HepG2 (cell line): ENCODE measurements at regions not wholly inside any gene's neighbourhood (a gene's known extent, or its start where the extent isn't known, plus 50 kb on each side); places are given as distances from the start of the nearest gene placed in this dataset.

Experiments used
- ATAC-seq: fragments of 200-7000 bp; cut with Tn5 transposase; 3 replicates; pipeline ENCODE4 v1.9.1; 2020; ENCODE audit warnings: mild to moderate bottlenecking, moderate library complexity
- BruUV-seq: library from RNA; stranded (reverse); fragments of 400-500 nt; replicated peaks from 2 replicates; lab custom pipeline; 2021; lab: Mats Ljungman, UMichigan
- CTCF ChIA-PET: fragments of 300-600 bp; formaldehyde crosslinking; extraction: SDS; loops from one replicate; lab custom pipeline; 2021; ENCODE audit warnings: low total read pairs, inconsistent platforms, low intra/inter-chr PET ratio; lab: Yijun Ruan, JAX
- POLR2A ChIA-PET: fragments of 350-600 bp; sonication (Branson Sonifier 250); formaldehyde crosslinking; loops from one replicate; lab custom pipeline; 2020; ENCODE audit warnings: antibody characterized with exemption, inconsistent platforms; lab: Yijun Ruan, JAX
- DNase-seq: peaks from one replicate; pipeline ENCODE4 v3.0.0-alpha.2; 2015; ENCODE audit warnings: low spot score
- FAIRE-seq: peaks from 3 replicates; lab custom pipeline; 2011; peaks lifted over from hg19 to GRCh38; lab: Jason Lieb, UNC
- H2AFZ ChIP-seq: one replicate; pipeline ENCODE4 v1.6.1; 2011; ENCODE audit warnings: low read length, inconsistent platforms
- H3K27ac ChIP-seq: fragments of 300-600 bp; 3 replicates; pipeline ENCODE4 v1.8.0; 2011; ENCODE audit warnings: mixed run types, mild to moderate bottlenecking, mixed read lengths, low read length, inconsistent platforms; ENCODE audit not compliant: insufficient read depth; ENCODE audit errors: extremely low read length
- H3K27me3 ChIP-seq, 2 experiments: fragments of 200-600 bp in 1 of 2; 2 replicates in 1 of 2; 3 replicates in 1 of 2; pipeline versions ENCODE4 v1.6.0 to v1.8.0; 2011; ENCODE audit warnings: low read length in 2 of 2, mild to moderate bottlenecking in 2 of 2, moderate library complexity in 2 of 2, inconsistent platforms in 1 of 2; ENCODE audit not compliant: insufficient read depth in 2 of 2, control insufficient read depth in 1 of 2
- H3K36me3 ChIP-seq, 2 experiments: fragments of 200-600 bp in 1 of 2; replicated peaks in 1 of 2; 2 replicates in 1 of 2; 3 replicates in 1 of 2; pipeline versions ENCODE4 v1.5.1 to v1.8.0; 2011; ENCODE audit warnings: low read length in 2 of 2, inconsistent platforms in 1 of 2; ENCODE audit not compliant: insufficient read depth in 2 of 2, control insufficient read depth in 1 of 2
- H3K4me1 ChIP-seq: 2 replicates; pipeline ENCODE4 v1.5.1; 2012; ENCODE audit warnings: low read length, inconsistent platforms; ENCODE audit not compliant: insufficient read depth
- H3K4me2 ChIP-seq: 2 replicates; pipeline ENCODE4 v1.6.0; 2011; ENCODE audit warnings: low read depth, low read length, inconsistent platforms
- H3K4me3 ChIP-seq, 3 experiments: fragments of 200-600 bp in 1 of 3; sonication (generic), shearing (Covaris generic) in 1 of 3; replicated peaks in 1 of 3; 2 replicates each; pipeline ENCODE4 v1.5.1; 2011 to 2016; ENCODE audit warnings: low read length in 3 of 3, inconsistent platforms in 2 of 3, low read depth in 2 of 3, mild to moderate bottlenecking in 2 of 3, control low read depth in 1 of 3, mixed read lengths in 1 of 3; ENCODE audit not compliant: insufficient read depth in 1 of 3
- H3K79me2 ChIP-seq: one replicate; pipeline ENCODE4 v1.6.1; 2011; ENCODE audit warnings: low read length, inconsistent platforms; ENCODE audit not compliant: insufficient read depth
- H3K9ac ChIP-seq: 2 replicates; pipeline ENCODE4 v1.6.0; 2011; ENCODE audit warnings: mild to moderate bottlenecking, low read depth, low read length, inconsistent platforms; ENCODE audit not compliant: insufficient read depth
- H3K9me3 ChIP-seq: 2 replicates; pipeline ENCODE4 v1.5.1; 2012; ENCODE audit warnings: mild to moderate bottlenecking, low read length
- H4K20me1 ChIP-seq: 2 replicates; pipeline ENCODE4 v1.6.0; 2011; ENCODE audit warnings: inconsistent platforms, mild to moderate bottlenecking, low read length, moderate library complexity; ENCODE audit not compliant: insufficient read depth
- FOXM1 ChIP-seq: sonication (generic); formaldehyde crosslinking; IDR thresholded peaks from 2 replicates; pipeline ENCODE4 v1.5.0; 2020; ENCODE audit warnings: missing genetic modification reagents
- HOXA9 ChIP-seq: sonication (generic); formaldehyde crosslinking; IDR thresholded peaks from 2 replicates; pipeline ENCODE4 v1.8.1; 2022; ENCODE audit warnings: missing genetic modification reagents, mild to moderate bottlenecking, moderate library complexity, borderline replicate concordance
- MLLT10 ChIP-seq: sonication (generic); formaldehyde crosslinking; IDR thresholded peaks from 2 replicates; pipeline ENCODE4 v1.4.0; 2020; ENCODE audit warnings: missing genetic modification reagents
- NONO ChIP-seq, 2 experiments: fragments of 450-650 bp in 1 of 2; sonication (generic) in 1 of 2; formaldehyde crosslinking in 1 of 2; IDR thresholded peaks in 1 of 2; conservative IDR thresholded peaks in 1 of 2; 2 replicates each; pipeline versions ENCODE4 v1.6.1 to v1.8.0; 2017 to 2022; ENCODE audit warnings: mild to moderate bottlenecking in 1 of 2, missing genetic modification reagents in 1 of 2, moderate library complexity in 1 of 2
- RAD21 ChIP-seq: fragments of 450-650 bp; formaldehyde crosslinking; IDR thresholded peaks from 2 replicates; pipeline ENCODE4 v1.5.0; 2020; ENCODE audit warnings: mild to moderate bottlenecking
- SMAD1 ChIP-seq: sonication (generic); formaldehyde crosslinking; IDR thresholded peaks from 2 replicates; pipeline ENCODE4 v1.4.0; 2020; ENCODE audit warnings: missing genetic modification reagents, low read depth, mild to moderate bottlenecking, borderline replicate concordance
- SRF ChIP-seq: IDR thresholded peaks from 2 replicates; pipeline ENCODE4 v1.6.1; 2011; ENCODE audit warnings: mild to moderate bottlenecking, low read depth, low read length, moderate library complexity
- TOE1 ChIP-seq: sonication (generic); formaldehyde crosslinking; IDR thresholded peaks from 2 replicates; pipeline ENCODE4 v1.4.0; 2020; ENCODE audit warnings: mild to moderate bottlenecking, missing genetic modification reagents
- ZBTB7B ChIP-seq: sonication (generic); formaldehyde crosslinking; IDR thresholded peaks from 2 replicates; pipeline ENCODE4 v1.4.0; 2020; ENCODE audit warnings: missing genetic modification reagents
- ZNF224 ChIP-seq: sonication (generic); formaldehyde crosslinking; IDR thresholded peaks from 2 replicates; pipeline ENCODE4 v1.5.0; 2020; ENCODE audit warnings: mild to moderate bottlenecking, missing genetic modification reagents
- WGBS: methylation state at CpG from one replicate; pipeline ENCODE4 v1.1.6; 2017; ENCODE audit warnings: low lambda C conversion rate; 5-methylcytosine and 5-hydroxymethylcytosine counted together
- in situ Hi-C: cut with HindIII; loops from 2 replicates; pipeline ENCODE4 v1.10.0; 2017; ENCODE audit warnings: low pct_unique_long_range_greater_than_20kb; ENCODE audit not compliant: extremely low pct_ligation_motif_present
- intact Hi-C: fragments of 100-400 bp; cut with micrococcal nuclease; formaldehyde crosslinking; loops from one replicate; pipeline ENCODE4 v1.10.0; 2022; ENCODE audit not compliant: unreplicated experiment
- TF ChIP-seq, protein P1 (sequence below), 2 experiments: fragments of 450-650 bp in 1 of 2; sonication (generic) in 1 of 2; formaldehyde crosslinking in 1 of 2; IDR thresholded peaks; 2 replicates each; pipeline versions ENCODE4 v1.6.1 to v1.8.0; 2016 to 2022; ENCODE audit warnings: antibody characterized with exemption in 1 of 2, mild to moderate bottlenecking in 1 of 2, missing genetic modification reagents in 1 of 2
- TF ChIP-seq, protein P2 (sequence below): sonication (generic); formaldehyde crosslinking; IDR thresholded peaks from 2 replicates; pipeline ENCODE4 v1.4.0; 2020; ENCODE audit warnings: missing genetic modification reagents, borderline replicate concordance

DNA sequence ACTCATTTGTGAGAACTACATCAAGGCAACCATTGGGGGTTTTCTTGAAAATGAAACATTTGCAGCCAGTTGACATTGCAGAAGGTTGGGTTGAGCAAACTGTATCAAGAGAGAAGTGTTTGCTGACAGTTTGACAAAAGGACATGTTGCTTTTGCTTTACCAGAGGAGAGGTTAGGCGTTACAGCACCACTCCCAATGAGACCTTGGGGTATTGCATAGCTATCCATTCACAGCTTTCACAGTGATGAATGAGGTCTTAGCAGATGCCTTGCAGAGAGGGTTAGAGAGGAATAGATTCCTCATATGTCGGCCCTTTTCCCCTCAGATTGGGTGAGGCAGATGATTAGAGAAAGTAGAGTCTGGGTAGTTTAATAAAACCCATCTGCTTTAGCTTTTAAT, 988.9 kb upstream of the FLRT2 start:
- Histone ChIP-seq H3K27ac (no peak overlapping the region), H3K79me2 (no peaks in the 10 kb centered on the region), H3K9ac (no peak overlapping the region), H3K4me2 (no peak overlapping the region), H3K4me3 (no peak overlapping the region), H3K9me3 (peaks cover 62% of the 10 kb centered on the region), H4K20me1 (no peaks in the 10 kb centered on the region), H2AFZ (no peak overlapping the region), H3K36me3 (no peaks in the 10 kb centered on the region), H3K27me3 (no peaks in the 10 kb centered on the region), H3K4me1 (no peaks in the 10 kb centered on the region)
- ChIA-PET CTCF (no interaction called here), POLR2A (no interaction called here)
- no peak for FAIRE-seq
- 0% methylated on average over 2 of the region's 2 CpGs for WGBS
- ATAC-seq = no peak
- no peak for DNase-seq
- BruUV-seq = no TSS peak
- intact Hi-C loops = no loop called here
- in situ Hi-C loops = no loop called here
- TF ChIP-seq HOXA9 (CRISPR knock-in tag) = no peak
- TF ChIP-seq MLLT10 (CRISPR knock-in tag) = no peak
- TF ChIP-seq TOE1 (CRISPR knock-in tag) = no peak
- TF ChIP-seq, protein P1, sequence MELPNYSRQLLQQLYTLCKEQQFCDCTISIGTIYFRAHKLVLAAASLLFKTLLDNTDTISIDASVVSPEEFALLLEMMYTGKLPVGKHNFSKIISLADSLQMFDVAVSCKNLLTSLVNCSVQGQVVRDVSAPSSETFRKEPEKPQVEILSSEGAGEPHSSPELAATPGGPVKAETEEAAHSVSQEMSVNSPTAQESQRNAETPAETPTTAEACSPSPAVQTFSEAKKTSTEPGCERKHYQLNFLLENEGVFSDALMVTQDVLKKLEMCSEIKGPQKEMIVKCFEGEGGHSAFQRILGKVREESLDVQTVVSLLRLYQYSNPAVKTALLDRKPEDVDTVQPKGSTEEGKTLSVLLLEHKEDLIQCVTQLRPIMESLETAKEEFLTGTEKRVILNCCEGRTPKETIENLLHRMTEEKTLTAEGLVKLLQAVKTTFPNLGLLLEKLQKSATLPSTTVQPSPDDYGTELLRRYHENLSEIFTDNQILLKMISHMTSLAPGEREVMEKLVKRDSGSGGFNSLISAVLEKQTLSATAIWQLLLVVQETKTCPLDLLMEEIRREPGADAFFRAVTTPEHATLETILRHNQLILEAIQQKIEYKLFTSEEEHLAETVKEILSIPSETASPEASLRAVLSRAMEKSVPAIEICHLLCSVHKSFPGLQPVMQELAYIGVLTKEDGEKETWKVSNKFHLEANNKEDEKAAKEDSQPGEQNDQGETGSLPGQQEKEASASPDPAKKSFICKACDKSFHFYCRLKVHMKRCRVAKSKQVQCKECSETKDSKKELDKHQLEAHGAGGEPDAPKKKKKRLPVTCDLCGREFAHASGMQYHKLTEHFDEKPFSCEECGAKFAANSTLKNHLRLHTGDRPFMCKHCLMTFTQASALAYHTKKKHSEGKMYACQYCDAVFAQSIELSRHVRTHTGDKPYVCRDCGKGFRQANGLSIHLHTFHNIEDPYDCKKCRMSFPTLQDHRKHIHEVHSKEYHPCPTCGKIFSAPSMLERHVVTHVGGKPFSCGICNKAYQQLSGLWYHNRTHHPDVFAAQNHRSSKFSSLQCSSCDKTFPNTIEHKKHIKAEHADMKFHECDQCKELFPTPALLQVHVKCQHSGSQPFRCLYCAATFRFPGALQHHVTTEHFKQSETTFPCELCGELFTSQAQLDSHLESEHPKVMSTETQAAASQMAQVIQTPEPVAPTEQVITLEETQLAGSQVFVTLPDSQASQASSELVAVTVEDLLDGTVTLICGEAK (IDR thresholded peaks at IDR 0.05) = no peak
- TF ChIP-seq, protein P1 (CRISPR knock-in tag; IDR thresholded peaks at IDR 0.05) = no peak
- TF ChIP-seq, protein P2, sequence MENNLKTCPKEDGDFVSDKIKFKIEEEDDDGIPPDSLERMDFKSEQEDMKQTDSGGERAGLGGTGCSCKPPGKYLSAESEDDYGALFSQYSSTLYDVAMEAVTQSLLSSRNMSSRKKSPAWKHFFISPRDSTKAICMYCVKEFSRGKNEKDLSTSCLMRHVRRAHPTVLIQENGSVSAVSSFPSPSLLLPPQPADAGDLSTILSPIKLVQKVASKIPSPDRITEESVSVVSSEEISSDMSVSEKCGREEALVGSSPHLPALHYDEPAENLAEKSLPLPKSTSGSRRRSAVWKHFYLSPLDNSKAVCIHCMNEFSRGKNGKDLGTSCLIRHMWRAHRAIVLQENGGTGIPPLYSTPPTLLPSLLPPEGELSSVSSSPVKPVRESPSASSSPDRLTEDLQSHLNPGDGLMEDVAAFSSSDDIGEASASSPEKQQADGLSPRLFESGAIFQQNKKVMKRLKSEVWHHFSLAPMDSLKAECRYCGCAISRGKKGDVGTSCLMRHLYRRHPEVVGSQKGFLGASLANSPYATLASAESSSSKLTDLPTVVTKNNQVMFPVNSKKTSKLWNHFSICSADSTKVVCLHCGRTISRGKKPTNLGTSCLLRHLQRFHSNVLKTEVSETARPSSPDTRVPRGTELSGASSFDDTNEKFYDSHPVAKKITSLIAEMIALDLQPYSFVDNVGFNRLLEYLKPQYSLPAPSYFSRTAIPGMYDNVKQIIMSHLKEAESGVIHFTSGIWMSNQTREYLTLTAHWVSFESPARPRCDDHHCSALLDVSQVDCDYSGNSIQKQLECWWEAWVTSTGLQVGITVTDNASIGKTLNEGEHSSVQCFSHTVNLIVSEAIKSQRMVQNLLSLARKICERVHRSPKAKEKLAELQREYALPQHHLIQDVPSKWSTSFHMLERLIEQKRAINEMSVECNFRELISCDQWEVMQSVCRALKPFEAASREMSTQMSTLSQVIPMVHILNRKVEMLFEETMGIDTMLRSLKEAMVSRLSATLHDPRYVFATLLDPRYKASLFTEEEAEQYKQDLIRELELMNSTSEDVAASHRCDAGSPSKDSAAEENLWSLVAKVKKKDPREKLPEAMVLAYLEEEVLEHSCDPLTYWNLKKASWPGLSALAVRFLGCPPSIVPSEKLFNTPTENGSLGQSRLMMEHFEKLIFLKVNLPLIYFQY = no peak
- TF ChIP-seq NONO (IDR thresholded peaks at IDR 0.05) = no peak
- no peak for TF ChIP-seq NONO (CRISPR knock-in tag; conservative IDR thresholded peaks at IDR 0.05)
- TF ChIP-seq SRF = no peak
- TF ChIP-seq SMAD1 = no peak
- TF ChIP-seq ZBTB7B (CRISPR knock-in tag) = no peak
- no peak for TF ChIP-seq FOXM1
- TF ChIP-seq RAD21 = no peak
- TF ChIP-seq ZNF224 (CRISPR knock-in tag) = no peak
